ENCODE measurements at regions not wholly inside any gene's neighbourhood (a gene's known extent, or its start where the extent isn't known, plus 50 kb on each side); places are given as distances from the start of the nearest gene placed in this dataset.

DNA sequence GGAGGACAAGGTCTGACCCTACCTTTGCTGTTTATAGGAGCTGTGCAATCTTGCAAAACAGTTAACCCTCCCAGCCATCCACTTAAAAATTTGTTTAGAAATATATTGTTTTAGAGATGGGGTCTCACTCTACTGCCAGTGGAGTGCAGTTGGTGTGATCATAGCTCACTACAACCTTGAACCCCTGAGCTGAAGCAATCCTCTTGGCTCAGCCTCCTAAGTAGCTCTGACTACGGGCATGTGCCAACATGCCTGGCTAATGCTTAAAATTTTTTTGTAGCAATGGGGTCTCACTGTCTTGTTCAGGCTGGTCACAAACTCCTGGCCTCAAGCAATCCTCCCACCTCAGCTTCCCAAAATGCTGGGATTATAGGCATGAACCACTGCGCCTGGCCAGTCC is 120.2 kb upstream of the PJA2 start:
- no peak for TF ChIP-seq EZH2phosphoT487 (conservative IDR thresholded peaks at IDR 0.05; ENCODE audit: low read length)
- TF ChIP-seq CTCF (IDR thresholded peaks at IDR 0.05; ENCODE audit: insufficient read depth, low read length, poor library complexity, severe bottlenecking): no peak

Measured in SU-DHL-6 (cell line).